ENCODE measurements at regions not wholly inside any gene's neighbourhood (a gene's known extent, or its start where the extent isn't known, plus 50 kb on each side); places are given as distances from the start of the nearest gene placed in this dataset.

- no peak for DNase-seq (ENCODE audit: low spot score)
Measured at GRCh38 chr2:6783238-6783614, 82.5 kb downstream of the CMPK2 start.

GRCh38 chr2:6784291-6784690, 81.4 kb downstream of the CMPK2 start:
- DNase-seq (ENCODE audit: low spot score), result no peak

- DNase-seq (ENCODE audit: low spot score), result no peak
Measured at GRCh38 chr2:6785493-6785892, 80.2 kb downstream of the CMPK2 start.

- no peak for DNase-seq (ENCODE audit: low spot score)
Measured at GRCh38 chr2:6787376-6787775, 78.3 kb downstream of the CMPK2 start.

- no peak for DNase-seq (ENCODE audit: low spot score)
Measured at GRCh38 chr2:6788614-6789013, 77.1 kb downstream of the CMPK2 start.

GRCh38 chr2:6789559-6790138, 76.1 kb downstream of the CMPK2 start:
- DNase-seq (ENCODE audit: low spot score), result no peak

- no peak for DNase-seq (ENCODE audit: low spot score)
Measured at GRCh38 chr2:6791682-6792081, 74.0 kb downstream of the CMPK2 start.

GRCh38 chr2:6792883-6793282, 72.8 kb downstream of the CMPK2 start:
- DNase-seq (ENCODE audit: low spot score), result no peak

GRCh38 chr2:6793371-6793770, 72.3 kb downstream of the CMPK2 start:
- DNase-seq (ENCODE audit: low spot score), result no peak

GRCh38 chr2:6793913-6794312, 71.8 kb downstream of the CMPK2 start:
- no peak for DNase-seq (ENCODE audit: low spot score)

GRCh38 chr2:6794448-6794847, 71.3 kb downstream of the CMPK2 start:
- DNase-seq (ENCODE audit: low spot score), result no peak

Data from LoVo (cell line).